Breast epithelium (tissue), 3 donors: ENCODE measurements at regions not wholly inside any gene's neighbourhood (a gene's known extent, or its start where the extent isn't known, plus 50 kb on each side); places are given as distances from the start of the nearest gene placed in this dataset.

Experiments
- CTCF ChIP-seq, 3 donors: fragments of 450-650 bp; IDR thresholded peaks; one replicate each; pipeline ENCODE4 v1.5.1; 2016 to 2017; ENCODE audit warnings: antibody characterized with exemption in 3 of 3, mild to moderate bottlenecking in 3 of 3, moderate library complexity in 3 of 3
- POLR2A ChIP-seq: fragments of 450-650 bp; IDR thresholded peaks from one replicate; pipeline ENCODE4 v1.6.1; 2016; ENCODE audit warnings: antibody characterized with exemption, mild to moderate bottlenecking, moderate library complexity
- POLR2AphosphoS5 ChIP-seq, 3 donors: sonication (generic); formaldehyde crosslinking; IDR thresholded peaks; one replicate each; pipeline ENCODE4 v1.6.1; 2017; ENCODE audit warnings: antibody characterized with exemption in 3 of 3

- TF ChIP-seq CTCF (IDR thresholded peaks at IDR 0.05) (no peak), POLR2A (no peak), POLR2AphosphoS5 (IDR thresholded peaks at IDR 0.05) (no peak)
Measured at GRCh38 chr10:124344266-124344590, 74.5 kb downstream of the OAT start.
